Kidney (tissue), 13 donors: ENCODE measurements at regions not wholly inside any gene's neighbourhood (a gene's known extent, or its start where the extent isn't known, plus 50 kb on each side); places are given as distances from the start of the nearest gene placed in this dataset.

Source experiments
- DNase-seq, 5 donors: peaks; one replicate each; pipeline ENCODE4 v3.0.0-alpha.2; 2013 to 2020
- FAIRE-seq: peaks from 2 replicates; lab custom pipeline; 2012; peaks lifted over from hg19 to GRCh38; lab: Jason Lieb, UNC
- H3K27ac ChIP-seq, 2 donors: one replicate each; pipeline ENCODE4 v1.7.0; 2013; ENCODE audit warnings: low read depth in 2 of 2, low read length in 2 of 2, inconsistent platforms in 1 of 2
- H3K27me3 ChIP-seq: one replicate; pipeline ENCODE4 v1.7.1; 2013; ENCODE audit warnings: low read length, inconsistent platforms; ENCODE audit not compliant: control insufficient read depth, insufficient read depth
- H3K36me3 ChIP-seq, 3 donors: one replicate each; pipeline versions ENCODE4 v1.7.0 to v1.7.1; 2013; ENCODE audit warnings: low read length in 3 of 3, control low read depth in 1 of 3, inconsistent platforms in 1 of 3; ENCODE audit not compliant: insufficient read depth in 3 of 3, control insufficient read depth in 2 of 3
- H3K4me1 ChIP-seq, 3 donors: one replicate each; pipeline versions ENCODE4 v1.7.0 to v1.7.1; 2013; ENCODE audit warnings: low read length in 3 of 3, inconsistent platforms in 1 of 3, low read depth in 1 of 3; ENCODE audit not compliant: control insufficient read depth in 2 of 3, insufficient read depth in 2 of 3
- H3K4me3 ChIP-seq, 3 donors: one replicate each; pipeline versions ENCODE4 v1.7.0 to v1.8.1; 2013; ENCODE audit warnings: low read length in 3 of 3, control low read depth in 1 of 3, inconsistent platforms in 1 of 3
- H3K9ac ChIP-seq, 3 donors: one replicate each; pipeline versions ENCODE4 v1.7.0 to v1.7.1; 2013; ENCODE audit warnings: low read length in 3 of 3, control low read depth in 1 of 3, inconsistent platforms in 1 of 3
- H3K9me3 ChIP-seq, 3 donors: one replicate each; pipeline versions ENCODE4 v1.7.0 to v1.7.1; 2013; ENCODE audit warnings: low read length in 3 of 3, control low read depth in 1 of 3, inconsistent platforms in 1 of 3; ENCODE audit not compliant: control insufficient read depth in 2 of 3, insufficient read depth in 1 of 3
- intact Hi-C: fragments of 100-400 bp; cut with DNase I; formaldehyde crosslinking; loops from one replicate; pipeline ENCODE4 v1.11.1; 2022
- TF ChIP-seq, protein P1 (sequence below): IDR thresholded peaks from 3 replicates; pipeline ENCODE4 v1.5.1; 2012; ENCODE audit warnings: mild to moderate bottlenecking, moderate library complexity, borderline replicate concordance; ENCODE audit not compliant: insufficient read depth; ENCODE audit errors: extremely low read depth
- donor health status: control.
- donor health status: control.
- donor health status: control.
- donor health status: control.
- donor health status: control.
- donor health status: DM: yes; HTN: yes; CAD: no.
- donor health status: Normal renal cell carcinoma (clear cell type).

DNA sequence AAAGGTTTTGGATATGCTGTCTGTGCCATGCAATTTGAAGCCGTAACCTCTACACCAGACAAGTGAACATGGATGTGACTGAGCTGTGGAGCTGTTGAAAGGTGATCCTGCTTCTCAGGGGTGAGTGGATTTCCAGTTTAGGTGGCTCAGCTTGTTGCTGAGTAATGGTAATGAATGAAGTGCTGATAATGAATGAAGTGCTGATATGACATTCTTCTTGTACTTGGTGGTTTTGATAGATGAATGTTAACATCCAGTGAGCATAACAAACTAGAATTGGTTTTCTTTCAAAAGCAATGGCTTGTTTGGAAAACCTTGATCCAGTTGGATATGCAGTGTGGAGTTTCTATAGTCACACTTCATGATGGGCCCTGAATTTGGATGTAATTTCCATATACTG lies 89.7 kb upstream of the FZD8 start:
- H3K27me3 ChIP-seq, result no peaks in the 10 kb centered on the region
- H3K9me3 ChIP-seq, result no peaks in the 10 kb centered on the region
- no peaks in the 10 kb centered on the region for H3K36me3 ChIP-seq
- no peak overlapping the region for H3K9ac ChIP-seq
- no peak overlapping the region for H3K27ac ChIP-seq
- no peak for FAIRE-seq
- no peaks in the 10 kb centered on the region for H3K4me1 ChIP-seq
- H3K4me3 ChIP-seq, result no peak overlapping the region
- DNase-seq, result no peak
- intact Hi-C loops, result no loop called here
- TF ChIP-seq, protein P1, sequence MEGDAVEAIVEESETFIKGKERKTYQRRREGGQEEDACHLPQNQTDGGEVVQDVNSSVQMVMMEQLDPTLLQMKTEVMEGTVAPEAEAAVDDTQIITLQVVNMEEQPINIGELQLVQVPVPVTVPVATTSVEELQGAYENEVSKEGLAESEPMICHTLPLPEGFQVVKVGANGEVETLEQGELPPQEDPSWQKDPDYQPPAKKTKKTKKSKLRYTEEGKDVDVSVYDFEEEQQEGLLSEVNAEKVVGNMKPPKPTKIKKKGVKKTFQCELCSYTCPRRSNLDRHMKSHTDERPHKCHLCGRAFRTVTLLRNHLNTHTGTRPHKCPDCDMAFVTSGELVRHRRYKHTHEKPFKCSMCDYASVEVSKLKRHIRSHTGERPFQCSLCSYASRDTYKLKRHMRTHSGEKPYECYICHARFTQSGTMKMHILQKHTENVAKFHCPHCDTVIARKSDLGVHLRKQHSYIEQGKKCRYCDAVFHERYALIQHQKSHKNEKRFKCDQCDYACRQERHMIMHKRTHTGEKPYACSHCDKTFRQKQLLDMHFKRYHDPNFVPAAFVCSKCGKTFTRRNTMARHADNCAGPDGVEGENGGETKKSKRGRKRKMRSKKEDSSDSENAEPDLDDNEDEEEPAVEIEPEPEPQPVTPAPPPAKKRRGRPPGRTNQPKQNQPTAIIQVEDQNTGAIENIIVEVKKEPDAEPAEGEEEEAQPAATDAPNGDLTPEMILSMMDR, result no peak

DNA sequence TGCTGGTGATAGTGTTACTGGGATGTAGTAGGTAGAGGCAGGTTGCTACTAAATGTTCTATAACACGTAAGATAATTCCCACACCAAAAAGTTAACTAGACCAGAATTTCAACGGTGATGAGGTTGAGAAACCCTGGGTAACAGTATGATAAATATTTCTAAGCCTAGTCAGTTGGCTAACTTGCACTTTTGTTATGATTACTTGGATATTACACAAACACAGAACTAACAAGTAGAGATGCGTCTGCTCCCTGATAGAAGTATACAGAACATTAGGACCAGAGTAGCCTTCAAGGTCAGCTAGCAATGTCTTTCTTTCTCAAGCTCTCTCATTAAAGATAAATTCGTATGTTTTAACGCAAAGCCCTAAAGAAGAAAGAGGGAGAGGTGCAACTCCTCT lies 86.2 kb upstream of the FZD8 start:
- H3K27me3 ChIP-seq, result no peaks in the 10 kb centered on the region
- DNase-seq (no peak), FAIRE-seq (no peak)
- H3K36me3 ChIP-seq, result no peaks in the 10 kb centered on the region
- H3K27ac ChIP-seq, result no peak overlapping the region
- no peak overlapping the region for H3K4me3 ChIP-seq
- TF ChIP-seq, protein P1, result no peak
- no peak overlapping the region for H3K9ac ChIP-seq
- intact Hi-C loops, result no loop called here
- no peaks in the 10 kb centered on the region for H3K4me1 ChIP-seq
- H3K9me3 ChIP-seq, result no peaks in the 10 kb centered on the region

DNA sequence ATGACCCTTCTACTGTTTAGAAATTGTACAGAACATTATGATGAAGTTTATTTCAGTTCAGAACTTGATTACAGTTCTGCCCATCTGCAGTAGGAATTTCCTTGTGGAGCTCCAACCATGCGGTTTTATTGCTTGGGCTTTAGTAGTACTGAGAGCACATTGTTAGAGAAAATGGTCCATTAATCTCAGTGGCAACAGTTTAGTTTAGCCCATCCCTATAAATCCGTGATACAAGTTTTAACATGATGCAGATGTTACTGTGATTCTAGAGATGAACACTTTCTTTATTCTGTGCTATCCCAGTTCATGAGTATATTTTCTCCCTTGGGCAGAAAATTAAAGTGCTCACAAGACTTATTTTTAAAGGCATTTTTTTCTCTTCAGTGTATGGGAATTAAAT lies 84.8 kb upstream of the FZD8 start:
- no peaks in the 10 kb centered on the region for H3K27me3 ChIP-seq
- intact Hi-C loops, result no loop called here
- FAIRE-seq, result no peak
- no peak overlapping the region for H3K27ac ChIP-seq
- no peaks in the 10 kb centered on the region for H3K9me3 ChIP-seq
- H3K36me3 ChIP-seq, result no peaks in the 10 kb centered on the region
- H3K9ac ChIP-seq, result no peak overlapping the region
- DNase-seq, result peak in 2 of 5 donors; percentile 66
- no peak overlapping the region for H3K4me3 ChIP-seq
- H3K4me1 ChIP-seq, result no peaks in the 10 kb centered on the region
- TF ChIP-seq, protein P1, result no peak

DNA sequence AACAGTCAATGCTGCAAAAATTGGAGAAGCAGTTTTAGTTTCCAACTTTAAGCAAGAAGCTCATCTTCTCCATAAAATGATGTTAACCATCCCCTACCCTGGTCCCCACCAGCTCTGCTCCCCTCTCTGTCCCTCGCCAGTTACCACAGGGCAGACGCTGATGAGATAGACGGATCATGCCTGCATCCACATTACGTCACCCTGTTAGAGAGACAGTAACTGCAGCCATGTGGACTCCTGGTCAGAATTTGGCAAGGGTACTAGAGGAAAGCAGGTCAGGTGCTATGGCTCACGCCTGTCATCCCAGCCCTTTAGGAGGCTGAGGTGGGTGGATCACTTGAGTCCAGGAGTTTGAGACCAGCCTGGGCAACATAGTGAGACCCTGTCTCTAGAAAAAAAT lies 81.9 kb upstream of the FZD8 start:
- Histone ChIP-seq H3K4me1 (no peaks in the 10 kb centered on the region), H3K9ac (no peak overlapping the region), H3K4me3 (no peak overlapping the region), H3K27me3 (no peaks in the 10 kb centered on the region), H3K36me3 (no peaks in the 10 kb centered on the region), H3K27ac (no peak overlapping the region), H3K9me3 (no peaks in the 10 kb centered on the region)
- TF ChIP-seq, protein P1, result no peak
- DNase-seq (no peak), FAIRE-seq (no peak)
- intact Hi-C loops, result no loop called here
